Stomach (tissue), 4 donors: ENCODE measurements at regions not wholly inside any gene's neighbourhood (a gene's known extent, or its start where the extent isn't known, plus 50 kb on each side); places are given as distances from the start of the nearest gene placed in this dataset.

Source experiments
- POLR2A ChIP-seq, 4 donors: fragments of 450-650 bp; IDR thresholded peaks; one replicate each; pipeline ENCODE4 v1.6.1; 2016; ENCODE audit warnings: antibody characterized with exemption in 4 of 4, control low read depth in 2 of 4, mild to moderate bottlenecking in 1 of 4, moderate library complexity in 1 of 4
- TF ChIP-seq, protein P1 (sequence below), 7 experiments: fragments of 450-650 bp in 4 of 7; fragments of 200-600 bp in 3 of 7; sonication (generic) in 3 of 7; IDR thresholded peaks; one replicate each; pipeline ENCODE4 v1.5.1; 2016 to 2019; ENCODE audit warnings: antibody characterized with exemption in 7 of 7, control low read depth in 2 of 7, mild to moderate bottlenecking in 1 of 7

DNA sequence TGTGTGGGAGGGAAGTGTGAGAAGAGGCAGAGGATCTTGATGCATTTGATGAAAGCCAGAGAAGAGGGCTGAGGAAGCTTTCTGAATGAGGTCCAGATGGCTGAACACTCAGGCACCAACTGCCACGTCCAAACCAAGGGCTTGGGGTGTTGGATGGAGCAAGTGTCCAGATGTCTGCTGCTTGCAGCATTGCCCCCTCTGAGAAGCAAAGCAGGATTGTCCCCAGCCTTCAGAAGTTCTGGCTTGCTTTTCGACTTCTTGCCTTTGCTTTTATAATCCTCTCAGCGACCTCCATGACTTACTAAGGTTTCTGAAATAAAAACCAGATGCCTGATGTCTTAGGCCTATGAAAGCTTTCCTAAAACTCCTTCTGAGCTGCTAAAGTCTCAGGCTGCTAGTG lies 182.5 kb downstream of the HUNK start:
- TF ChIP-seq, protein P1, sequence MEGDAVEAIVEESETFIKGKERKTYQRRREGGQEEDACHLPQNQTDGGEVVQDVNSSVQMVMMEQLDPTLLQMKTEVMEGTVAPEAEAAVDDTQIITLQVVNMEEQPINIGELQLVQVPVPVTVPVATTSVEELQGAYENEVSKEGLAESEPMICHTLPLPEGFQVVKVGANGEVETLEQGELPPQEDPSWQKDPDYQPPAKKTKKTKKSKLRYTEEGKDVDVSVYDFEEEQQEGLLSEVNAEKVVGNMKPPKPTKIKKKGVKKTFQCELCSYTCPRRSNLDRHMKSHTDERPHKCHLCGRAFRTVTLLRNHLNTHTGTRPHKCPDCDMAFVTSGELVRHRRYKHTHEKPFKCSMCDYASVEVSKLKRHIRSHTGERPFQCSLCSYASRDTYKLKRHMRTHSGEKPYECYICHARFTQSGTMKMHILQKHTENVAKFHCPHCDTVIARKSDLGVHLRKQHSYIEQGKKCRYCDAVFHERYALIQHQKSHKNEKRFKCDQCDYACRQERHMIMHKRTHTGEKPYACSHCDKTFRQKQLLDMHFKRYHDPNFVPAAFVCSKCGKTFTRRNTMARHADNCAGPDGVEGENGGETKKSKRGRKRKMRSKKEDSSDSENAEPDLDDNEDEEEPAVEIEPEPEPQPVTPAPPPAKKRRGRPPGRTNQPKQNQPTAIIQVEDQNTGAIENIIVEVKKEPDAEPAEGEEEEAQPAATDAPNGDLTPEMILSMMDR (IDR thresholded peaks at IDR 0.05), result no peak
- no peak for TF ChIP-seq POLR2A (IDR thresholded peaks at IDR 0.05)
